ENCODE measurements at regions not wholly inside any gene's neighbourhood (a gene's known extent, or its start where the extent isn't known, plus 50 kb on each side); places are given as distances from the start of the nearest gene placed in this dataset.

GRCh38 chr3:110301781-110302180 lies 769.8 kb upstream of the NECTIN3 start:
- H2AK5ac ChIP-seq (ENCODE audit: insufficient read length, low read length), result no peak overlapping the region
- H3T11ph ChIP-seq (ENCODE audit: low read length), result no peak overlapping the region
- no peaks in the 10 kb centered on the region for H3K79me2 ChIP-seq (ENCODE audit: insufficient read depth, low read length)
- Mint-ChIP-seq H3K27ac (no peak overlapping the region), H3K4me3 (no peak overlapping the region), H3K27me3 (ENCODE audit: low read depth) (no peaks in the 10 kb centered on the region), H3K9me3 (peaks cover 0 to 2% of the 10 kb centered on the region in 2 experiments; a peak in 1 of 5 replicates), H3K36me3 (ENCODE audit: insufficient read depth in 1 of 3, low read depth in 3 of 3) (no peaks in the 10 kb centered on the region; a peak in 1 of 7 replicates), H3K4me1 (peaks cover 4 to 5% of the 10 kb centered on the region in 2 experiments; a peak in 2 of 4 replicates)
- H2AFZ ChIP-seq (ENCODE audit: low read length), result no peak overlapping the region
- H2BK120ac ChIP-seq (ENCODE audit: low read depth, low read length, poor library complexity, severe bottlenecking), result no peak overlapping the region
- no peaks in the 10 kb centered on the region for H3K9me3 ChIP-seq (ENCODE audit: control insufficient read depth, low read depth, low read length)
- H2BK5ac ChIP-seq (ENCODE audit: insufficient read length, low read length), result no peak overlapping the region
- H3K27ac ChIP-seq (ENCODE audit: insufficient read length, low read depth, low read length), result no peak overlapping the region
- no peak for DNase-seq
- H3K18ac ChIP-seq (ENCODE audit: insufficient read length, low read depth, low read length), result no peak overlapping the region
- H3K56ac ChIP-seq (ENCODE audit: insufficient read length, low read depth, low read length), result no peak overlapping the region
- no peaks in the 10 kb centered on the region for H3K79me1 ChIP-seq (ENCODE audit: insufficient read depth, low read depth, low read length, poor library complexity, severe bottlenecking)
- TF ChIP-seq CTCF (conservative IDR thresholded peaks at IDR 0.05), result no peak
- H3K9ac ChIP-seq (ENCODE audit: extremely low read depth, insufficient read length, low read length), result no peak overlapping the region
- no peaks in the 10 kb centered on the region for H3K4me1 ChIP-seq (ENCODE audit: insufficient read depth, low read length)
- no peak overlapping the region for H2BK15ac ChIP-seq (ENCODE audit: low read depth, low read length)
- H3K23ac ChIP-seq (ENCODE audit: insufficient read length, low read depth, low read length), result no peak overlapping the region
- no peaks in the 10 kb centered on the region for H3K27me3 ChIP-seq (ENCODE audit: insufficient read depth, low read length)
- no peak overlapping the region for H4K8ac ChIP-seq (replicated peaks; ENCODE audit: insufficient read length, low read depth, low read length)
- no CpG with 5 or more reads among the region's 3 CpGs for WGBS (ENCODE audit: extremely low coverage, insufficient read length, low lambda C conversion rate)
- H4K5ac ChIP-seq (ENCODE audit: insufficient read length, low read depth, low read length), result no peak overlapping the region
- H3K14ac ChIP-seq (ENCODE audit: insufficient read depth, low read length), result no peak overlapping the region
- no peak overlapping the region for H3K4ac ChIP-seq (ENCODE audit: low read depth, low read length)
- H2BK20ac ChIP-seq (ENCODE audit: low read depth, low read length, poor library complexity, severe bottlenecking), result no peak overlapping the region
- no peak overlapping the region for H3K4me2 ChIP-seq (ENCODE audit: insufficient read depth, insufficient read length, low read length)
- no peak overlapping the region for H4K91ac ChIP-seq (ENCODE audit: insufficient read length, low read depth, low read length)
- H3K23me2 ChIP-seq (ENCODE audit: insufficient read length, low read depth, low read length, poor library complexity, severe bottlenecking), result no peaks in the 10 kb centered on the region
- no peaks in the 10 kb centered on the region for H4K20me1 ChIP-seq (ENCODE audit: control insufficient read depth, insufficient read depth, insufficient read length)
- H2BK12ac ChIP-seq (ENCODE audit: insufficient read length, low read depth, low read length), result no peak overlapping the region

All from H9 (cell line).